H1 (cell line): ENCODE measurements at regions not wholly inside any gene's neighbourhood (a gene's known extent, or its start where the extent isn't known, plus 50 kb on each side); places are given as distances from the start of the nearest gene placed in this dataset.

Source experiments
- CTCF ChIA-PET: fragments of 300-600 bp; sonication (Branson Sonifier 250); formaldehyde crosslinking; loops from one replicate; lab custom pipeline; 2021; ENCODE audit not compliant: partially characterized antibody; lab: Charles Lee
- POLR2A ChIA-PET: fragments of 300-600 bp; sonication (Branson Sonifier 250); formaldehyde crosslinking; loops from one replicate; lab custom pipeline; 2021; ENCODE audit warnings: inconsistent platforms; ENCODE audit not compliant: partially characterized antibody; lab: Charles Lee
- DNase-seq, 2 experiments: peaks; one replicate each; pipeline versions ENCODE4 v3.0.0 to v3.0.0-alpha.2; 2010 to 2022; ENCODE audit warnings: low spot score in 2 of 2, low read depth in 1 of 2, mixed read lengths in 1 of 2
- FAIRE-seq: peaks from 2 replicates; lab custom pipeline; 2011; peaks lifted over from hg19 to GRCh38; lab: Jason Lieb, UNC
- H2AFZ ChIP-seq: 2 replicates; pipeline ENCODE4 v1.8.1; 2012; ENCODE audit warnings: low read length, inconsistent platforms
- H2AK5ac ChIP-seq: 2 replicates; pipeline ENCODE4 v1.6.1; 2013; ENCODE audit warnings: low read depth, low read length
- H2BK120ac ChIP-seq: replicated peaks from 2 replicates; pipeline ENCODE3; 2013; ENCODE audit warnings: low read depth, low read length, inconsistent platforms
- H2BK12ac ChIP-seq: 2 replicates; pipeline ENCODE4 v1.6.1; 2013; ENCODE audit warnings: low read depth, low read length
- H2BK15ac ChIP-seq: 2 replicates; pipeline ENCODE4 v1.6.1; 2013; ENCODE audit warnings: low read length
- H2BK20ac ChIP-seq: 2 replicates; pipeline ENCODE4 v1.6.1; 2013; ENCODE audit warnings: low read length
- H2BK5ac ChIP-seq: 2 replicates; pipeline ENCODE4 v1.6.1; 2013; ENCODE audit warnings: low read depth, low read length
- H3K14ac ChIP-seq: 2 replicates; pipeline ENCODE4 v1.6.1; 2013; ENCODE audit warnings: inconsistent platforms; ENCODE audit not compliant: insufficient read length
- H3K18ac ChIP-seq: 2 replicates; pipeline ENCODE4 v1.6.1; 2013; ENCODE audit warnings: low read length; ENCODE audit errors: extremely low read depth
- H3K23ac ChIP-seq: 2 replicates; pipeline ENCODE4 v1.6.1; 2013; ENCODE audit warnings: inconsistent platforms; ENCODE audit not compliant: insufficient read length
- H3K23me2 ChIP-seq: 2 replicates; pipeline ENCODE4 v1.6.1; 2013; ENCODE audit warnings: low read depth, low read length
- H3K27ac ChIP-seq: 2 replicates; pipeline ENCODE4 v1.6.1; 2011; ENCODE audit warnings: low read depth, low read length, inconsistent platforms
- H3K27me3 ChIP-seq, 4 experiments: replicated peaks in 1 of 4; 1 replicate in 1 of 4; 2 replicates in 3 of 4; pipeline versions ENCODE4 v1.6.1 to v1.8.1; 2011 to 2013; ENCODE audit warnings: low read length in 3 of 4, mild to moderate bottlenecking in 3 of 4, inconsistent platforms in 2 of 4, mixed read lengths in 2 of 4, moderate library complexity in 1 of 4; ENCODE audit not compliant: control insufficient read depth in 3 of 4, insufficient read depth in 3 of 4; ENCODE audit errors: extremely low read depth in 1 of 4
- H3K36me3 ChIP-seq, 4 experiments: 2 replicates each; pipeline versions ENCODE4 v1.6.1 to v1.8.1; 2011 to 2013; ENCODE audit warnings: mild to moderate bottlenecking in 4 of 4, low read length in 3 of 4, moderate library complexity in 2 of 4, control low read depth in 1 of 4, inconsistent platforms in 1 of 4; ENCODE audit not compliant: insufficient read depth in 4 of 4, control insufficient read depth in 2 of 4
- H3K4ac ChIP-seq: replicated peaks from 2 replicates; pipeline ENCODE3; 2013; ENCODE audit warnings: low read length, low read depth, mixed read lengths, inconsistent platforms; ENCODE audit not compliant: insufficient read length
- H3K4me1 ChIP-seq, 4 experiments: replicated peaks in 1 of 4; 1 replicate in 1 of 4; 2 replicates in 3 of 4; pipeline versions ENCODE4 v1.6.1 to v1.8.1; 2011 to 2013; ENCODE audit warnings: low read length in 3 of 4, inconsistent platforms in 2 of 4, mixed read lengths in 1 of 4; ENCODE audit not compliant: insufficient read depth in 4 of 4, control insufficient read depth in 3 of 4
- H3K4me2 ChIP-seq, 2 experiments: 2 replicates each; pipeline versions ENCODE4 v1.6.1 to v1.8.1; 2011 to 2013; ENCODE audit warnings: low read depth in 2 of 2, low read length in 2 of 2, control low read depth in 1 of 2, inconsistent platforms in 1 of 2, mild to moderate bottlenecking in 1 of 2; ENCODE audit not compliant: insufficient read depth in 1 of 2
- H3K4me3 ChIP-seq, 4 experiments: fragments of 200-600, 300-600 bp in 1 of 4; sonication (generic), shearing (Covaris generic), sonication (Bioruptor Twin) in 1 of 4; 2 replicates each; pipeline versions ENCODE4 v1.5.1 to v1.8.1; 2011 to 2016; ENCODE audit warnings: low read length in 4 of 4, low read depth in 3 of 4, control low read depth in 2 of 4, inconsistent platforms in 2 of 4, mild to moderate bottlenecking in 2 of 4, mixed read lengths in 1 of 4, moderate library complexity in 1 of 4; ENCODE audit not compliant: insufficient read depth in 2 of 4; ENCODE audit errors: extremely low read depth in 1 of 4
- H3K56ac ChIP-seq: replicated peaks from 2 replicates; pipeline ENCODE3; 2013; ENCODE audit warnings: low read depth, mild to moderate bottlenecking, mixed read lengths, low read length, inconsistent platforms; ENCODE audit not compliant: insufficient read length
- H3K79me1 ChIP-seq: 2 replicates; pipeline ENCODE4 v1.6.1; 2013; ENCODE audit warnings: low read depth, low read length, control low read depth
- H3K79me2 ChIP-seq, 2 experiments: 2 replicates each; pipeline versions ENCODE4 v1.6.1 to v1.8.1; 2012 to 2013; ENCODE audit warnings: low read length in 2 of 2, mild to moderate bottlenecking in 2 of 2, inconsistent platforms in 1 of 2; ENCODE audit not compliant: insufficient read depth in 2 of 2, control insufficient read depth in 1 of 2
- H3K9ac ChIP-seq, 4 experiments: replicated peaks in 1 of 4; 1 replicate in 1 of 4; 2 replicates in 3 of 4; pipeline versions ENCODE4 v1.6.1 to v1.8.1; 2011 to 2013; ENCODE audit warnings: low read depth in 3 of 4, low read length in 3 of 4, control low read depth in 2 of 4, mild to moderate bottlenecking in 2 of 4, moderate library complexity in 2 of 4, inconsistent platforms in 1 of 4; ENCODE audit errors: extremely low read depth in 1 of 4
- H3K9me3 ChIP-seq, 2 experiments: 2 replicates each; pipeline versions ENCODE4 v1.6.1 to v1.8.1; 2012 to 2013; ENCODE audit warnings: mild to moderate bottlenecking in 2 of 2, moderate library complexity in 2 of 2, control low read depth in 1 of 2, inconsistent platforms in 1 of 2, low read depth in 1 of 2, low read length in 1 of 2, mixed read lengths in 1 of 2; ENCODE audit not compliant: insufficient read depth in 2 of 2
- H4K20me1 ChIP-seq, 2 experiments: replicated peaks in 1 of 2; 2 replicates each; pipeline versions ENCODE3 to v1.8.1; 2011 to 2013; ENCODE audit warnings: inconsistent platforms in 2 of 2, low read length in 2 of 2, mild to moderate bottlenecking in 1 of 2; ENCODE audit not compliant: insufficient read depth in 2 of 2, control insufficient read depth in 1 of 2
- H4K5ac ChIP-seq: 2 replicates; pipeline ENCODE4 v1.6.1; 2013; ENCODE audit warnings: low read length, low read depth, mixed read lengths, inconsistent platforms; ENCODE audit not compliant: insufficient read length
- H4K8ac ChIP-seq: 2 replicates; pipeline ENCODE4 v1.8.0; 2013; ENCODE audit warnings: mild to moderate bottlenecking, moderate library complexity, low read length, inconsistent platforms; ENCODE audit not compliant: insufficient read depth; ENCODE audit errors: extremely low read depth
- H4K91ac ChIP-seq: replicated peaks from 2 replicates; pipeline ENCODE3; 2013; ENCODE audit warnings: low read length, mixed read lengths, inconsistent platforms; ENCODE audit not compliant: insufficient read length
- ASH2L ChIP-seq: fragments of 200-600, 300-600 bp; sonication (generic); IDR thresholded peaks from one replicate; pipeline ENCODE4 v1.7.1; 2017; ENCODE audit warnings: low read length
- CHD1 ChIP-seq: IDR thresholded peaks from 2 replicates; pipeline ENCODE4 v1.6.1; 2012; ENCODE audit warnings: low read depth, low read length, improper control_type of control experiment
- CHD2 ChIP-seq: IDR thresholded peaks from 2 replicates; pipeline ENCODE4 v1.6.1; 2012; ENCODE audit warnings: low read length, improper control_type of control experiment
- E2F6 ChIP-seq: IDR thresholded peaks from 2 replicates; pipeline ENCODE4 v1.6.1; 2012; ENCODE audit warnings: inconsistent platforms
- GTF2F1 ChIP-seq: IDR thresholded peaks from 2 replicates; pipeline ENCODE4 v1.6.1; 2012; ENCODE audit warnings: low read depth, low read length, improper control_type of control experiment, borderline replicate concordance
- NRF1 ChIP-seq: IDR thresholded peaks from 2 replicates; pipeline ENCODE4 v1.6.1; 2011; ENCODE audit warnings: mild to moderate bottlenecking, low read depth, low read length, improper control_type of control experiment
- PHF8 ChIP-seq: fragments of 200-600 bp; sonication (generic); conservative IDR thresholded peaks from 2 replicates; pipeline ENCODE4 v1.7.1; 2012; ENCODE audit warnings: low read depth, mild to moderate bottlenecking, inconsistent platforms, low read length, moderate library complexity
- RFX5 ChIP-seq: IDR thresholded peaks from 2 replicates; pipeline ENCODE4 v1.6.1; 2011; ENCODE audit warnings: low read depth, low read length, improper control_type of control experiment, borderline replicate concordance
- RXRA ChIP-seq: IDR thresholded peaks from 2 replicates; pipeline ENCODE4 v1.6.1; 2011; ENCODE audit warnings: low read depth, mild to moderate bottlenecking, low read length, moderate library complexity; ENCODE audit not compliant: insufficient read depth
- SAP30 ChIP-seq: fragments of 300-600 bp; sonication (generic); IDR thresholded peaks from 2 replicates; pipeline ENCODE4 v1.7.1; 2012; ENCODE audit warnings: low read length, moderate library complexity, mild to moderate bottlenecking, inconsistent platforms; ENCODE audit not compliant: insufficient read depth, insufficient replicate concordance
- SIRT6 ChIP-seq: IDR thresholded peaks from one replicate; pipeline ENCODE4 v1.7.1; 2012; ENCODE audit warnings: low read length, inconsistent platforms
- SP4 ChIP-seq: IDR thresholded peaks from 2 replicates; pipeline ENCODE4 v1.6.1; 2012; ENCODE audit warnings: low read length, inconsistent platforms
- SRF ChIP-seq: IDR thresholded peaks from 2 replicates; pipeline ENCODE4 v1.6.1; 2011; ENCODE audit warnings: mild to moderate bottlenecking, low read depth, low read length, moderate library complexity
- TAF1 ChIP-seq: IDR thresholded peaks from 2 replicates; pipeline ENCODE4 v1.6.1; 2011; ENCODE audit warnings: mild to moderate bottlenecking, low read depth, low read length
- TEAD4 ChIP-seq: IDR thresholded peaks from 2 replicates; pipeline ENCODE4 v1.6.1; 2012; ENCODE audit warnings: low read depth, low read length, inconsistent platforms, mixed read lengths
- WGBS, 2 experiments: shearing (Covaris generic) in 1 of 2; methylation state at CpG; one replicate each; pipeline versions ENCODE4 v1.1.6 to v1.1.7; 2013 to 2015; ENCODE audit warnings: low lambda C conversion rate in 2 of 2, mixed read lengths in 2 of 2, inconsistent platforms in 1 of 2, low coverage in 1 of 2, missing lambda C conversion rate in 1 of 2; ENCODE audit not compliant: insufficient replicate concordance in 2 of 2, insufficient coverage in 1 of 2, insufficient read length in 1 of 2; ENCODE audit errors: extremely low coverage in 1 of 2, missing lambda C conversion rate in 1 of 2; 5-methylcytosine and 5-hydroxymethylcytosine counted together

GRCh38 chr7:138295049-138295637 lies 164.9 kb upstream of the TRIM24 start:
- Histone ChIP-seq H2AK5ac (no peak overlapping the region), H3K79me2 (no peaks in the 10 kb centered on the region), H2BK5ac (no peak overlapping the region), H2BK15ac (no peak overlapping the region), H3K9me3 (no peaks in the 10 kb centered on the region), H4K91ac (no peak overlapping the region), H4K20me1 (no peaks in the 10 kb centered on the region), H3K18ac (no peak overlapping the region), H2BK120ac (no peak overlapping the region), H4K8ac (no peak overlapping the region), H3K27ac (no peak overlapping the region), H2BK12ac (no peak overlapping the region), H4K5ac (no peak overlapping the region), H3K4ac (no peak overlapping the region), H3K27me3 (no peaks in the 10 kb centered on the region), H3K56ac (no peak overlapping the region), H3K36me3 (no peaks in the 10 kb centered on the region), H3K23ac (no peak overlapping the region), H3K14ac (no peak overlapping the region), H2AFZ (no peak overlapping the region), H3K23me2 (no peaks in the 10 kb centered on the region), H2BK20ac (no peak overlapping the region), H3K4me2 (no peak overlapping the region), H3K4me1 (no peaks in the 10 kb centered on the region), H3K9ac (no peak overlapping the region), H3K4me3 (no peak overlapping the region), H3K79me1 (no peaks in the 10 kb centered on the region)
- CTCF ChIA-PET, result interaction anchor here (1.4 kb wide), 1 partner anchor 13 kb away, joined by 4 read pairs; no protein-coding TSS in a partner anchor
- POLR2A ChIA-PET, result no interaction called here
- FAIRE-seq (no peak), DNase-seq (no peak)
- 81% methylated on average over 3 of the region's 3 CpGs; no CpG with 5 or more reads in 1 of the 2 experiments for WGBS, 2 experiments
- TF ChIP-seq RFX5 (no peak), GTF2F1 (no peak), SP4 (no peak), E2F6 (no peak), NRF1 (no peak), CHD1 (no peak), RXRA (no peak), TEAD4 (no peak), PHF8 (no peak), SAP30 (no peak), TAF1 (no peak), SRF (no peak), ASH2L (no peak), CHD2 (no peak), SIRT6 (no peak)
